ENCODE measurements at regions not wholly inside any gene's neighbourhood (a gene's known extent, or its start where the extent isn't known, plus 50 kb on each side); places are given as distances from the start of the nearest gene placed in this dataset.

GRCh38 chr2:107475859-107476258, 350.8 kb upstream of the RGPD4 start:
- TF ChIP-seq CTCF (conservative IDR thresholded peaks at IDR 0.05; ENCODE audit: low read depth, low read length), result no peak
- no peak for TF ChIP-seq EZH2 (IDR thresholded peaks at IDR 0.05; ENCODE audit: borderline replicate concordance, low read depth, low read length, poor library complexity, severe bottlenecking)

All from A673 (cell line).